ENCODE measurements at regions not wholly inside any gene's neighbourhood (a gene's known extent, or its start where the extent isn't known, plus 50 kb on each side); places are given as distances from the start of the nearest gene placed in this dataset.

GRCh38 chr7:125551008-125551407, 621.4 kb upstream of the POT1 start:
- no peak for DNase-seq

- DNase-seq, result no peak
Observed at GRCh38 chr7:125547505-125547904, 617.9 kb upstream of the POT1 start.

- DNase-seq, result no peak
Observed at GRCh38 chr7:125530553-125530952, 600.9 kb upstream of the POT1 start.

GRCh38 chr7:125529249-125529648, 599.6 kb upstream of the POT1 start:
- DNase-seq, result no peak

GRCh38 chr7:125526958-125527357, 597.3 kb upstream of the POT1 start:
- no peak for DNase-seq

GRCh38 chr7:125526092-125526491, 596.5 kb upstream of the POT1 start:
- DNase-seq, result no peak

GRCh38 chr7:125516194-125516593, 586.6 kb upstream of the POT1 start:
- DNase-seq, result no peak

GRCh38 chr7:125512373-125512772, 582.7 kb upstream of the POT1 start:
- DNase-seq, result no peak

GRCh38 chr7:125511310-125511709, 581.7 kb upstream of the POT1 start:
- DNase-seq, result no peak

GRCh38 chr7:125506331-125506730, 576.7 kb upstream of the POT1 start:
- DNase-seq, result no peak

- no peak for DNase-seq
Observed at GRCh38 chr7:125504848-125505247, 575.2 kb upstream of the POT1 start.

GRCh38 chr7:125495997-125496396, 566.4 kb upstream of the POT1 start:
- DNase-seq, result no peak

- no peak for DNase-seq
Observed at GRCh38 chr7:125492521-125492920, 562.9 kb upstream of the POT1 start.

- DNase-seq, result no peak
Observed at GRCh38 chr7:125491137-125491536, 561.5 kb upstream of the POT1 start.

- no peak for DNase-seq
Observed at GRCh38 chr7:125490167-125490566, 560.5 kb upstream of the POT1 start.

- no peak for DNase-seq
Observed at GRCh38 chr7:125485223-125485622, 555.6 kb upstream of the POT1 start.

- DNase-seq, result no peak
Observed at GRCh38 chr7:125484755-125485154, 555.1 kb upstream of the POT1 start.

- no peak for DNase-seq
Observed at GRCh38 chr7:125481323-125481722, 551.7 kb upstream of the POT1 start.

GRCh38 chr7:125480762-125481161, 551.1 kb upstream of the POT1 start:
- no peak for DNase-seq

GRCh38 chr7:125468855-125469174, 539.2 kb upstream of the POT1 start:
- no peak for DNase-seq

GRCh38 chr7:125467996-125468854, 538.6 kb upstream of the POT1 start:
- DNase-seq, result no peak

GRCh38 chr7:125465527-125465926, 535.9 kb upstream of the POT1 start:
- no peak for DNase-seq

GRCh38 chr7:125462615-125463014, 533.0 kb upstream of the POT1 start:
- DNase-seq, result no peak

- DNase-seq, result no peak
Observed at GRCh38 chr7:125459038-125459437, 529.4 kb upstream of the POT1 start.

GRCh38 chr7:125450749-125451148, 521.1 kb upstream of the POT1 start:
- DNase-seq, result no peak

All from SW 1271 (cell line).